ENCODE measurements at regions not wholly inside any gene's neighbourhood (a gene's known extent, or its start where the extent isn't known, plus 50 kb on each side); places are given as distances from the start of the nearest gene placed in this dataset.

GRCh38 chr12:111269718-111270117 is 99.2 kb downstream of the PHETA1 start:
- ChIA-PET POLR2A (ENCODE audit: low non-redundant PET) (no interaction called here), CTCF (no interaction called here)
- DNase-seq (ENCODE audit: low spot score): no peak
- no peak overlapping the region for H3K27ac ChIP-seq
- no peak for TF ChIP-seq CTCF (conservative IDR thresholded peaks at IDR 0.05; ENCODE audit: low read depth)

GRCh38 chr12:111268738-111269572 is 99.9 kb downstream of the PHETA1 start:
- TF ChIP-seq CTCF (conservative IDR thresholded peaks at IDR 0.05; ENCODE audit: low read depth): peak; percentile 57
- H3K27ac ChIP-seq: no peak overlapping the region
- DNase-seq (ENCODE audit: low spot score): no peak
- POLR2A ChIA-PET (ENCODE audit: low non-redundant PET): no interaction called here
- CTCF ChIA-PET: interaction anchor here (0.6 to 0.7 kb wide), 3 partner anchors 87 to 339 kb away, joined by 3 read pairs; no protein-coding TSS in a partner anchor

GRCh38 chr12:111267144-111267543 is 101.8 kb downstream of the PHETA1 start:
- ChIA-PET CTCF (no interaction called here), POLR2A (ENCODE audit: low non-redundant PET) (no interaction called here)
- no peak overlapping the region for H3K27ac ChIP-seq
- no peak for DNase-seq (ENCODE audit: low spot score)
- no peak for TF ChIP-seq CTCF (conservative IDR thresholded peaks at IDR 0.05; ENCODE audit: low read depth)

GRCh38 chr12:111261911-111262676 is 106.8 kb downstream of the PHETA1 start:
- TF ChIP-seq CTCF (conservative IDR thresholded peaks at IDR 0.05; ENCODE audit: low read depth): no peak
- ChIA-PET POLR2A (ENCODE audit: low non-redundant PET) (no interaction called here), CTCF (interaction anchor here (0.7 kb wide), 1 partner anchor 220 kb away, joined by 6 read pairs; no protein-coding TSS in a partner anchor)
- no peak for DNase-seq (ENCODE audit: low spot score)
- no peak overlapping the region for H3K27ac ChIP-seq

GRCh38 chr12:111260732-111261131 is 108.2 kb downstream of the PHETA1 start:
- no peak for DNase-seq (ENCODE audit: low spot score)

More at GRCh38 chr12:111260732-111261131, 108.2 kb downstream of the PHETA1 start:
- TF ChIP-seq CTCF (conservative IDR thresholded peaks at IDR 0.05; ENCODE audit: low read depth): no peak
- no peak overlapping the region for H3K27ac ChIP-seq
- CTCF ChIA-PET: no interaction called here
- POLR2A ChIA-PET (ENCODE audit: low non-redundant PET): no interaction called here

All from RWPE1 (cell line).